ENCODE measurements at regions not wholly inside any gene's neighbourhood (a gene's known extent, or its start where the extent isn't known, plus 50 kb on each side); places are given as distances from the start of the nearest gene placed in this dataset.

DNA sequence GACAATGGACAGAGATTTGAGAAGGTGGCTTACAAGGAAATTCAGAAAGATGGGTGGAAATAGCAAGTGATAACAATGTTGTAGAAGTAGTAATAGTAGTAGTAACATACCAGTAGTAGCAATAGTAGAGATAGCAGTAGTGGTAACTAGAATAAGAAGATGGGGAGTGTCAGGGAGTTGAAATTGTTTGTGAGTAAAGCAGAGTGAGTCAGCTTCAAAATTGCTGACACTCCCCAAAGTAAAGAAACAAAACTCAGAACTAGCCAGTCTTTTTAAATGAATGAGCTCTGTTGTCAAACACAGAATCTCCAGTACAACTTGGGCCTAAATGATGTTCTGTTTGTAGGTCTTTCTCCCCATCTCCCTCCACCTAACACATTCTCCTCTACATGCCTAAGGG is 1040.9 kb downstream of the CBLN2 start:
- ATAC-seq (no peak), DNase-seq (no peak)
- Histone ChIP-seq H3K4me3 (no peak overlapping the region), H3K9me3 (no peaks in the 10 kb centered on the region), H3K27me3 (no peaks in the 10 kb centered on the region), H3K36me3 (no peaks in the 10 kb centered on the region), H3K27ac (no peak overlapping the region), H3K4me1 (no peaks in the 10 kb centered on the region)
- no peak for TF ChIP-seq POLR2A (IDR thresholded peaks at IDR 0.05)
- TF ChIP-seq, protein P1, sequence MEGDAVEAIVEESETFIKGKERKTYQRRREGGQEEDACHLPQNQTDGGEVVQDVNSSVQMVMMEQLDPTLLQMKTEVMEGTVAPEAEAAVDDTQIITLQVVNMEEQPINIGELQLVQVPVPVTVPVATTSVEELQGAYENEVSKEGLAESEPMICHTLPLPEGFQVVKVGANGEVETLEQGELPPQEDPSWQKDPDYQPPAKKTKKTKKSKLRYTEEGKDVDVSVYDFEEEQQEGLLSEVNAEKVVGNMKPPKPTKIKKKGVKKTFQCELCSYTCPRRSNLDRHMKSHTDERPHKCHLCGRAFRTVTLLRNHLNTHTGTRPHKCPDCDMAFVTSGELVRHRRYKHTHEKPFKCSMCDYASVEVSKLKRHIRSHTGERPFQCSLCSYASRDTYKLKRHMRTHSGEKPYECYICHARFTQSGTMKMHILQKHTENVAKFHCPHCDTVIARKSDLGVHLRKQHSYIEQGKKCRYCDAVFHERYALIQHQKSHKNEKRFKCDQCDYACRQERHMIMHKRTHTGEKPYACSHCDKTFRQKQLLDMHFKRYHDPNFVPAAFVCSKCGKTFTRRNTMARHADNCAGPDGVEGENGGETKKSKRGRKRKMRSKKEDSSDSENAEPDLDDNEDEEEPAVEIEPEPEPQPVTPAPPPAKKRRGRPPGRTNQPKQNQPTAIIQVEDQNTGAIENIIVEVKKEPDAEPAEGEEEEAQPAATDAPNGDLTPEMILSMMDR (IDR thresholded peaks at IDR 0.05), result no peak
- intact Hi-C loops (cut with DNase I), result no loop called here

DNA sequence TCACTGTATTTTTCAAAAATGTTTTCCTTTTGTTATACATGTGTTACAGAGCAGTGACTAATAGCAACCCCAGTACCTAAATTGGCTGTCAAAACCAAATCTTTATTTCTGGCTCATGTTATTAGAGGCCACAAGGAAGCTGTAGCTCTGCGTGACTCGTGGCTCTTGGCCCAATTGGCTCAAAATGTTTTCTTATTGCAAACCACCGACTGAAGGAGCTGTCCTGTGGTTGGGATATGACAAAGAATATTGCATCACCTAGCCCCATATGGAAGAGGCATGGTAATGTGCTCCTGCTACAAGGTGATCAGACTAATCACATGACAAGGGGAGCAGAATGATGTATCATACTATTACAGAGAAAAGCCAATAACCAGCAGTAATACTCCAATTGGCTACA is 1058.5 kb downstream of the CBLN2 start:
- ATAC-seq (no peak), DNase-seq (no peak)
- Histone ChIP-seq H3K27me3 (no peaks in the 10 kb centered on the region), H3K4me3 (no peak overlapping the region), H3K9me3 (no peaks in the 10 kb centered on the region), H3K4me1 (no peaks in the 10 kb centered on the region), H3K27ac (no peak overlapping the region), H3K36me3 (no peaks in the 10 kb centered on the region)
- WGBS (ENCODE audit: insufficient coverage, low coverage, low lambda C conversion rate, missing lambda C conversion rate), result 49% methylated on average over 3 of the region's 3 CpGs
- intact Hi-C loops (cut with DNase I), result no loop called here
- TF ChIP-seq POLR2A (IDR thresholded peaks at IDR 0.05), result no peak
- TF ChIP-seq, protein P1 (IDR thresholded peaks at IDR 0.05), result no peak

- Histone ChIP-seq H3K36me3 (no peaks in the 10 kb centered on the region), H3K9me3 (no peaks in the 10 kb centered on the region), H3K27ac (no peak overlapping the region), H3K4me1 (no peaks in the 10 kb centered on the region), H3K27me3 (no peaks in the 10 kb centered on the region), H3K4me3 (no peak overlapping the region)
- intact Hi-C loops (cut with DNase I), result no loop called here
- 65% methylated on average over 19 of the region's 19 CpGs for WGBS (ENCODE audit: insufficient coverage, low coverage, low lambda C conversion rate, missing lambda C conversion rate)
- DNase-seq (no peak), ATAC-seq (no peak)
- TF ChIP-seq POLR2A (IDR thresholded peaks at IDR 0.05), result no peak
- TF ChIP-seq, protein P1 (IDR thresholded peaks at IDR 0.05), result no peak
Observed at GRCh38 chr18:71471963-71472725, 1072.0 kb downstream of the CBLN2 start.

DNA sequence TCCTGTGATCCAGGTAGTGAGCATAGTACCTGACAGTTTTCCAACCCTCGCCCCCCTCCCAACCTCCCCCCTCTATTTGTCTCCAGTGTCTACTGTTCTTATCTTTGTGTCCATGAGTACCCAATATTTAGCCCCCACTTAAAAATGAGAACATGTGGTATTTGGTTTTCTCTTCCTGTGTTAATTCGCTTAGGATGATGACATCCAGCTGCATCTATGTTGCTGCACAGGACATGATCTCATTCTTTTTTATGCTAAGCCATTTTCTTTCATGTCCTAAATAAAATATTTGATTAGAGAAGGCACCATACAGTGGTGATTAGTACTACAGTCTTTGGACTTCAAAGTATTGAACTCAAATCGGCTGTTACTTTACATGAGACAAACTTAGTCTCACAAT is 1087.9 kb downstream of the CBLN2 start:
- DNase-seq (no peak), ATAC-seq (no peak)
- no peak overlapping the region for H3K27ac ChIP-seq
- no peaks in the 10 kb centered on the region for H3K36me3 ChIP-seq
- no peak overlapping the region for H3K4me3 ChIP-seq
- no peaks in the 10 kb centered on the region for H3K27me3 ChIP-seq
- intact Hi-C loops (cut with DNase I), result no loop called here
- H3K9me3 ChIP-seq, result no peaks in the 10 kb centered on the region
- TF ChIP-seq, protein P1 (IDR thresholded peaks at IDR 0.05), result no peak
- TF ChIP-seq POLR2A (IDR thresholded peaks at IDR 0.05), result no peak
- WGBS (ENCODE audit: insufficient coverage, low coverage, low lambda C conversion rate, missing lambda C conversion rate), result 40% methylated on average over 3 of the region's 3 CpGs
- no peaks in the 10 kb centered on the region for H3K4me1 ChIP-seq

DNA sequence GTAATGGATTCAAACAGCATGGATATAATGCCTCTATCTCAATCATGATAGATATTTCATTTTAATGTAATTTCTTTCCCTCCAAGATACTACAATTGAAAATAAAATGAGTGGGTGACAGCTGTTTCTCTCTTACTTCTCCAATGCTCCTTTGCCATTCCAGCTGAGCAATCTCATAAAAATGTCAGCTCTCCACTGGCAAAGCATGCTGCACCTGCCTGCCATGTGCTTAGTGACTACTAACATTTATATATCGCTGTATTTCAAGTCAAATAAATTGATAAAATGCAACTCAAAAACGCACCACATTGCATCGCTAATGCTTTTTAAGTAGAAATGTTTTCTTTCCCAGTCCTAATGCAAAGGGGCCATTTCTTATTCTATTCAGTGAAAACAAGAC is 1093.9 kb downstream of the CBLN2 start:
- TF ChIP-seq, protein P1 (IDR thresholded peaks at IDR 0.05), result no peak
- no peak for TF ChIP-seq POLR2A (IDR thresholded peaks at IDR 0.05)
- Histone ChIP-seq H3K27me3 (no peaks in the 10 kb centered on the region), H3K36me3 (no peaks in the 10 kb centered on the region), H3K4me1 (no peaks in the 10 kb centered on the region), H3K27ac (no peak overlapping the region), H3K9me3 (no peaks in the 10 kb centered on the region), H3K4me3 (no peak overlapping the region)
- intact Hi-C loops (cut with DNase I), result no loop called here
- DNase-seq (no peak), ATAC-seq (no peak)
- 64% methylated on average over 3 of the region's 3 CpGs for WGBS (ENCODE audit: insufficient coverage, low coverage, low lambda C conversion rate, missing lambda C conversion rate)

Data from right lobe of liver (tissue), 6 donors.